GM12865 (cell line): ENCODE measurements at regions not wholly inside any gene's neighbourhood (a gene's known extent, or its start where the extent isn't known, plus 50 kb on each side); places are given as distances from the start of the nearest gene placed in this dataset.

Source experiments
- DNase-seq: peaks from one replicate; pipeline ENCODE4 v3.0.0; 2010; ENCODE audit warnings: low read depth
- H3K4me3 ChIP-seq: 2 replicates; pipeline ENCODE4 v1.5.1; 2011; ENCODE audit warnings: mild to moderate bottlenecking, low read depth, low read length, control low read depth
- TF ChIP-seq, protein P1 (sequence below): IDR thresholded peaks from 2 replicates; pipeline ENCODE4 v1.5.1; 2011; ENCODE audit warnings: low read length, control low read depth, low read depth, inconsistent platforms; ENCODE audit not compliant: insufficient read depth; ENCODE audit errors: missing control alignments

DNA sequence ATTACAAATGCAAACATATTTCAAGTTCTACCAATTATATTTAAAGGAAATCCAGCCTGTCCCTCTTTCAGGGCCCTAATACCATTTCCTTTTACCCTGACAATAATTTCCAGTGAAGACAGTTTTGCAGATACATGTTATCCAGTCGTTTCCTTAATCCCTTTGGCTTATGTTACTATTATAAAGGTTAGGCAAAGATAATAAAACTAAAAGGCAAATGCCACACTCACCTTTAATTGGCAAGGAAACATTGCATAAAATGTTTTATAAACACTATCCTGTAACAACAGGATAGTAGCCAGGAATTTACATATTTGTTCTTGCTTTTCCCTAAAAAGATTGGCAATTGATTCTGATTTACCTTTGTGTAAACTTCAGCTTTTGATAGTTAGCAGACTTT is 168.7 kb downstream of the AEBP2 start:
- DNase-seq = no peak
- TF ChIP-seq, protein P1, sequence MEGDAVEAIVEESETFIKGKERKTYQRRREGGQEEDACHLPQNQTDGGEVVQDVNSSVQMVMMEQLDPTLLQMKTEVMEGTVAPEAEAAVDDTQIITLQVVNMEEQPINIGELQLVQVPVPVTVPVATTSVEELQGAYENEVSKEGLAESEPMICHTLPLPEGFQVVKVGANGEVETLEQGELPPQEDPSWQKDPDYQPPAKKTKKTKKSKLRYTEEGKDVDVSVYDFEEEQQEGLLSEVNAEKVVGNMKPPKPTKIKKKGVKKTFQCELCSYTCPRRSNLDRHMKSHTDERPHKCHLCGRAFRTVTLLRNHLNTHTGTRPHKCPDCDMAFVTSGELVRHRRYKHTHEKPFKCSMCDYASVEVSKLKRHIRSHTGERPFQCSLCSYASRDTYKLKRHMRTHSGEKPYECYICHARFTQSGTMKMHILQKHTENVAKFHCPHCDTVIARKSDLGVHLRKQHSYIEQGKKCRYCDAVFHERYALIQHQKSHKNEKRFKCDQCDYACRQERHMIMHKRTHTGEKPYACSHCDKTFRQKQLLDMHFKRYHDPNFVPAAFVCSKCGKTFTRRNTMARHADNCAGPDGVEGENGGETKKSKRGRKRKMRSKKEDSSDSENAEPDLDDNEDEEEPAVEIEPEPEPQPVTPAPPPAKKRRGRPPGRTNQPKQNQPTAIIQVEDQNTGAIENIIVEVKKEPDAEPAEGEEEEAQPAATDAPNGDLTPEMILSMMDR = no peak
- no peak overlapping the region for H3K4me3 ChIP-seq

DNA sequence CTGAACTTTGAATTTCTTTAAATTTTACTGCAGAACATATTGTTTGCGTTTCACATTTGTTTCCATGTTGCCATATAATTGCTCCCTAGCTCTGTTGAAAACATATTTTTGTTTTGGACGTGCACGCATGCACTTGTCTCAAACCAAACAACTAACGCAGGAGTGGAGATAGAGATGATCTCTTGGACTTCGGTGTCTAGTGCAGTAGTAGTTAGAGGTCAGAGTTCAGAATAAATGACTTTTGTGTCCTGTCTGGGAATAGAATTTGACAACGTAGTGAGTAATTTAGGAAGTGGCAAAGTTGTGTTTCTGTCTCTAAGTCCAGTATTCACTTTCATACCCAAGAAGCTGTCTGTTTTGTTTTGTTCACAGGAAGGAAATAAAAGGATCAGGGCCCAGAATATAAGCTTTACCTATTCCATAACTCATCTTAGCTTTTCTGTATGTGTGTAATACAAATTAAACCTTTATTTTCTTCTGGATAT is 173.8 kb downstream of the AEBP2 start:
- TF ChIP-seq, protein P1 = no peak
- no peak overlapping the region for H3K4me3 ChIP-seq

DNA sequence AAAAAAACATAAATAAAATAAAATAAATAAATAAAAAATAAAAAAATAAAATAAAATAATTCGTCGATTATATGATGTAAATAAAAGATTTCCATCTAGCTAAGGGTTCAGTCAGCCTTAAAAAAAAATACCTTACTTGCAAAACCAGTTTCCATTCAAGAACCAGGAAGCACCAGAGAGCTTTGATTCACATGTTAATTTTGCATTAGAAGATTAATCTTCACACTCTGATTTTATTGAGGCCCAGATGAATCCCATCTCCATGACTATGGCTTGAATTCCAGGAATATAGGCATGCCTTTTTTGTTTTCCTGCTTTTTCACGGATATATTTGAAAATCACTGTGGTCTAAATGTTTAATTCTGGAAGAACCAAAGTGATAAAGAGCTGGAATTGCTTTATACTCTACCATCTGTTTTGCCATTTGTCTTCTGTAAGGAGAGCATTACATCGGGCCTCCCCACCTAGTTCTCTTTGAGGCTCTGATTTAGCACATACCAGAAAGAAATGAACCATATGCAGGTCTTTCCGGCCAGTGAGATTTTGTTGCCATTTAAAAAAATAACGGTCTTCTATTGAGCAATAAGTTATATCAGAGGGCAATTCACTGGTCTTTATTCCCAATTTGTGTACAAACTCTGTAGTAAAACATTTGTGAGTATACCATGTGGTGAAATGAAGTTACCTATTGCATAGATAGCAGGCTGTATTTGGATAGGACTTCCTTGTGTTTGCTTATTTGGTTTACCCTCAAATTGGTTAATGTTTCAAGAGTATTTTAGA is 175.5 kb downstream of the AEBP2 start:
- DNase-seq = no peak
- TF ChIP-seq, protein P1 = no peak
- no peak overlapping the region for H3K4me3 ChIP-seq

More for the DNA sequence above, 173.8 kb downstream of the AEBP2 start:
- no peak for DNase-seq

DNA sequence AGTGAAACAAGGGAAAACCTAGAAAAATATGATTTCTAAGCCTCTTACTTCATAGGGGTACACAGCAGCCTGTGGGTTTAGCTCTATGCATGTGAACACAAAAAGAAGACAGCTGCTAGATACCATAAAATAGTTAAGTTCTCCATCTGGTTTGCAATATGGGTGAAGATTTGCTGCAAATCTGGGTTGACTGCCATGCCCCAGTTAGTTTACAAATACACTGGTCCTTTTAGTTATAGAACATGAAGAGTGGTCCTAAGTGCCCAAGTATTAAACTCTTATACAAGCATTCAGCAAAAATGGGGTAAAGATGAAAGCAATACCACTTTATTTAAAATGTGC is 176.1 kb downstream of the AEBP2 start:
- DNase-seq = no peak
- no peak overlapping the region for H3K4me3 ChIP-seq
- TF ChIP-seq, protein P1 = no peak

DNA sequence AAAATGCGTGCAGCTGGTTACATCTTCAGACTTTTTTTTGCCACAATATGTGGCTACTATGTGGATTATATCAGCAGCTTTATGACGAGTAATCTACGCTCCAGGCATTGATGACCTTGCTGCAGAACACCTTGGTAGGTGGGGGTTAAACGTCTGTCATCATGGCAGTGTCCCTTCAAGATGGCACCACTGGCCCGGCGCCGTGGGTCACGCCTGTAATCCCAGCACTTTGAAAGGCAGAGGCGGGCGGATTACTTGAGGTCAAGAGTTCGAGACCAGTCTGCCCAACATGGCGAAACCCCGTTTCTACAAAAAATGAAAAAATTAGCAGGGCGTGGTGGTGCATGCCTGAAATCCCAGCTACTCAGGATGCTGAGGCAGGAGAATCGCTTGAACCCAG is 177.5 kb downstream of the AEBP2 start:
- TF ChIP-seq, protein P1 = no peak
- no peak for DNase-seq
- H3K4me3 ChIP-seq = no peak overlapping the region

DNA sequence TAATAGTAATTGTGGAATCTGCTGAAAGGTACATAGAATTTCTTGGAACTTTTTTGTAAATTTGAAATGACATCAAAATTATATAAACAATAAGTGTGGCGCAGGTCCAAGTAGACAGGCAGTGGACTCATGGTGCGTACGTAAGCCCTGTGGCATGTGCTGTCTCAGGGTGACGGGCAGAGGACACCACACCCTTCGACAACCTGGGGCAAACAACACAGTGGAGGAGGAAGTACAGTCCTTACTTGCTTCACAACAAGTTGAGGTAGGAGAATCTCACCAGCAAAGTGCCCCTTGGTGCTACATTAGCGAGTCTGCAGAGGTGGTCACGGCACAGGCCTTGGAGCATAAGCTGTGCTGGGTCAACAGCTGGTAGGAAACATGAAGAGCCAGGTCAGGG is 180.9 kb downstream of the AEBP2 start:
- H3K4me3 ChIP-seq = no peak overlapping the region
- DNase-seq = no peak
- TF ChIP-seq, protein P1 = no peak

DNA sequence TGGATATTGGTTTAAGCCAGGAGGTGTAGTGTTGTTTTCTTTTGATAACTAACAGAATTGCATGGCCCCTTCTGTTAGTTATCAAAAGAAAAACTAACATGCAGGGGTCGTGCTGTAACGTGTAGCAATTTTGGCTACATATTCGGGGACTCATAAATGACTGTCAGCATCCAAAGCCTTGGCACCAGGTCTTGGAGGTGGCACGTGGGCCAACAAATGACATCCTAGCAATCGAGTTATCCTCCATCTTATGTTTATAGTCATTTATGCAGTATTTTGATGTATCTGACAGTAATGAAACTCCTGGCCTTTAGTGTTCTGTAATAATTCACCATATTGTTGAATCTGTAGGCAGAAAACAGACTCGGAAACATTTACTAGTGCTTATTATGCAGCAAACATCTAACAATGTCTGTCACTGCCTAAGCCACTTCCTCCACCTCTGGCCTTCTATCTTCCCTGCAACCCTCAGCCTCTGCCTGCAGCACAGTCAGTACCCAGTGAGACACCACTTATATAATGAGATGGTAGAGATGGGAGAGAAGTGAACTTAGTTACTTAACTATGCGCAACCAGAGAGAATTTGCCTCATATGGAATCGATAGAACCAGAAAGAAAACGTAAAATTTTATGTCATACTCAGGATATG is 184.6 kb downstream of the AEBP2 start:
- no peak for DNase-seq

More for the DNA sequence above, 184.6 kb downstream of the AEBP2 start:
- H3K4me3 ChIP-seq = no peak overlapping the region
- TF ChIP-seq, protein P1 = no peak
